Activated CD8-positive, alpha-beta T cell treated with anti-CD3 and anti-CD28 coated beads for 36 hours (primary cell): ENCODE measurements at regions not wholly inside any gene's neighbourhood (a gene's known extent, or its start where the extent isn't known, plus 50 kb on each side); places are given as distances from the start of the nearest gene placed in this dataset.

Experiments
- ATAC-seq: fragments of 200-7000 bp; cut with Tn5 transposase; one replicate; pipeline ENCODE4 v1.10.0; 2021; ENCODE audit warnings: mild to moderate bottlenecking, moderate library complexity
- CTCF ChIA-PET: fragments of 350-600 bp; sonication (Branson Sonifier 250); formaldehyde crosslinking; loops from one replicate; lab custom pipeline; 2021; ENCODE audit warnings: antibody characterized with exemption; lab: Charles Lee
- POLR2A ChIA-PET: fragments of 350-600 bp; sonication (Branson Sonifier 250); formaldehyde crosslinking; loops from one replicate; lab custom pipeline; 2021; ENCODE audit warnings: antibody characterized with exemption; lab: Charles Lee
- DNase-seq: peaks from one replicate; pipeline ENCODE4 v3.0.0-alpha.2; 2020
- H3K27ac Mint-ChIP-seq: one replicate; pipeline ENCODE4 v1.8.0; 2021; ENCODE audit warnings: mild to moderate bottlenecking, mixed read lengths
- H3K27me3 Mint-ChIP-seq: one replicate; pipeline ENCODE4 v1.8.0; 2021; ENCODE audit warnings: mixed read lengths
- H3K36me3 Mint-ChIP-seq: one replicate; pipeline ENCODE4 v1.8.0; 2021; ENCODE audit warnings: low read depth, mixed read lengths
- H3K4me1 Mint-ChIP-seq: one replicate; pipeline ENCODE4 v1.8.0; 2021; ENCODE audit warnings: low read depth, mixed read lengths
- H3K4me3 Mint-ChIP-seq: one replicate; pipeline ENCODE4 v1.8.0; 2021; ENCODE audit warnings: mild to moderate bottlenecking, moderate library complexity, mixed read lengths
- H3K9me3 Mint-ChIP-seq: one replicate; pipeline ENCODE4 v1.8.0; 2021; ENCODE audit warnings: mixed read lengths
- intact Hi-C: fragments of 100-400 bp; cut with micrococcal nuclease; formaldehyde crosslinking; loops from one replicate; pipeline ENCODE4 v1.10.0; 2022
- TF ChIP-seq, protein P1 (sequence below): fragments of 200-600 bp; IDR thresholded peaks from one replicate; pipeline ENCODE4 v1.8.0; 2022; ENCODE audit warnings: antibody characterized with exemption, mild to moderate bottlenecking

DNA sequence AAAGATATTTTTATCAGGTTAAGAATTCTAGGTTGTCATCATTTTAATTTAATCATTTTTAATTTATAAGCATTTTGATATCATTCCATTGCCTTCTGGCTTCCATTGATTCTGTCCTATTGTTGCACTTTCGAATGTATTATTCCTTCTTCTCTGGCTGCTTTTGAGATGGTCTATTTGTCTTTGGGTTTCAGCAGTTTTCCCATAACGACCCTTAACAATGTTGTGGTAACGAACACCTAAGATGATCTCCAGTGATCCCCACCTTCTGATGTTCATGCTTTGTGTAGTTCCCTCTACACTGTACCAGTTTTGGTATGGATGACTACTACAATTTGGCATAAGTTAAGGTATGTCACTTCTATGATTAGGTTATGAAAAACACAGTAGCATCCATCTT, 59.9 kb downstream of the MINAR1 start:
- intact Hi-C loops: no loop called here
- CTCF ChIA-PET: no interaction called here

DNA sequence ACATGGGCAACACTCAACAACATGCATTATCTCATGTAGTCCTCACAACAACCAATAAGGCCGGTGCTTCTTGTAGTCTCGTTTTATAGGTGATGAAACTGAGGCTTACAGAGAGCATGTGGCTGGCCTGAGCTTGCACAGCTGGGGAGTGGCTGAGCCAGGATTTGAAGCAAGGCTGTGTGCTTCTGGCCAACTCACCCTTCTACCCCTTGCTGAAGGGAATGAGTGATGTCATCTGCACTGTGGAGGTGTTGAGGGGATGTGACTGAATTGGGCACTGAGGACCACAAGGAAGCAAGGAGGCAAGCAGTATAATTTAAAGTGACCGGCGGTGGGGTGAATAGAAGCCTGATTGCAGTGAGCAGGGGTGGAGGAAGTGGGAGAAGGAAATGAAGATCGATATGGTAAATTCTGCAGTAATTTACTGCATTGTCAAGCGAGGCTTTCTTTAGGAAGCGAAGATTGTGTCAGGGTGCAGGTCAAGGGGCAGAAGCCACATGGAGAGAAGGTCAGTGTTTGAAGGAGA, 62.3 kb downstream of the MINAR1 start:
- TF ChIP-seq, protein P1, sequence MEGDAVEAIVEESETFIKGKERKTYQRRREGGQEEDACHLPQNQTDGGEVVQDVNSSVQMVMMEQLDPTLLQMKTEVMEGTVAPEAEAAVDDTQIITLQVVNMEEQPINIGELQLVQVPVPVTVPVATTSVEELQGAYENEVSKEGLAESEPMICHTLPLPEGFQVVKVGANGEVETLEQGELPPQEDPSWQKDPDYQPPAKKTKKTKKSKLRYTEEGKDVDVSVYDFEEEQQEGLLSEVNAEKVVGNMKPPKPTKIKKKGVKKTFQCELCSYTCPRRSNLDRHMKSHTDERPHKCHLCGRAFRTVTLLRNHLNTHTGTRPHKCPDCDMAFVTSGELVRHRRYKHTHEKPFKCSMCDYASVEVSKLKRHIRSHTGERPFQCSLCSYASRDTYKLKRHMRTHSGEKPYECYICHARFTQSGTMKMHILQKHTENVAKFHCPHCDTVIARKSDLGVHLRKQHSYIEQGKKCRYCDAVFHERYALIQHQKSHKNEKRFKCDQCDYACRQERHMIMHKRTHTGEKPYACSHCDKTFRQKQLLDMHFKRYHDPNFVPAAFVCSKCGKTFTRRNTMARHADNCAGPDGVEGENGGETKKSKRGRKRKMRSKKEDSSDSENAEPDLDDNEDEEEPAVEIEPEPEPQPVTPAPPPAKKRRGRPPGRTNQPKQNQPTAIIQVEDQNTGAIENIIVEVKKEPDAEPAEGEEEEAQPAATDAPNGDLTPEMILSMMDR: no peak
- H3K9me3 Mint-ChIP-seq: no peaks in the 10 kb centered on the region
- DNase-seq (no peak), ATAC-seq (no peak)
- ChIA-PET POLR2A (no interaction called here), CTCF (no interaction called here)
- intact Hi-C loops: no loop called here
- H3K36me3 Mint-ChIP-seq: no peaks in the 10 kb centered on the region
- peaks cover 11% of the 10 kb centered on the region for H3K27me3 Mint-ChIP-seq
- H3K27ac Mint-ChIP-seq: no peak overlapping the region
- no peaks in the 10 kb centered on the region for H3K4me1 Mint-ChIP-seq
- H3K4me3 Mint-ChIP-seq: no peak overlapping the region

More for the DNA sequence above, 59.9 kb downstream of the MINAR1 start:
- TF ChIP-seq, protein P1: no peak
- Mint-ChIP-seq H3K9me3 (no peaks in the 10 kb centered on the region), H3K27me3 (peaks cover 9% of the 10 kb centered on the region), H3K4me3 (no peak overlapping the region), H3K27ac (no peak overlapping the region), H3K36me3 (no peaks in the 10 kb centered on the region), H3K4me1 (no peaks in the 10 kb centered on the region)
- DNase-seq: no peak
- POLR2A ChIA-PET: no interaction called here
- no peak for ATAC-seq

DNA sequence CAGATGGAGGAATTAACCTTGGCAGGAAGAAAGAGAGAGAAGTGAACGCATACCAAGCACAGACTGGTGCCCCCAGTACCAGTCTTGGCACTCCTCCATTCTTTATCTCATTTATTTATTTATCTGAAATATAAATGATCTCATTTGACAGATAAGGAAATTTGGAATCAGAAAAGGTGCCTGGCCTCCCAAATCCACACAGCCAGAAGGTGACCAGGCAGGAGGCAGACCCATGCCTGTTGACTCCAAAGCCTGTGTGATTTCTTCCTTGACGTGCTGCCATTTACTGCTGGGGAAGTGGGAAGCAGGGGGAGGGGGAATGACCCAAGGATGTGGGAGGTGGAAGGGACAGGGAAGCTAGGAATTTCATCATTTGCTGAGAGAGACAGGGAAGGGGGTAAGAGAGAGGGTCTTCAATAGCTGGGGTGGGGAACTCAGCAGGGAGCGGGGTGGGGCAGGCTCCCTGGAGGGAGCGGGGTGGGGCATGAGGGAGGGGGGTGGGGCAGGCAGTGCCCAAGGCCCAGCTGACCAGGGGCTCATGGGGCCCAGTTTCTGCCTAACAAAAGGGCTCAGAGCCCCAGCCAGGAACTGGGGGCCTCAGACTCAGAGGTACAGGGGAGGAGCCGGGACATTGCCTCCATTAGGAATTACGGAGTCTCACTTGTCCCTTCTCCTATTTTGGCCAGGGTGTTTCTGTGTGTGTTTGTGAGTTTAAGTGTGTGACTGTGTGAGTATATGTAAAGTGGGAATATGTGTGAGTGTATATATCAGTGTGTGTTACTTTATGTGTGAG, 63.0 kb downstream of the MINAR1 start:
- POLR2A ChIA-PET: no interaction called here
- DNase-seq: no peak
- no peak overlapping the region for H3K4me3 Mint-ChIP-seq
- H3K36me3 Mint-ChIP-seq: no peaks in the 10 kb centered on the region
- peaks cover 11% of the 10 kb centered on the region for H3K27me3 Mint-ChIP-seq
- TF ChIP-seq, protein P1: no peak
- H3K4me1 Mint-ChIP-seq: no peaks in the 10 kb centered on the region
- no peaks in the 10 kb centered on the region for H3K9me3 Mint-ChIP-seq
- CTCF ChIA-PET: no interaction called here
- intact Hi-C loops: no loop called here
- ATAC-seq: no peak
- H3K27ac Mint-ChIP-seq: no peak overlapping the region

DNA sequence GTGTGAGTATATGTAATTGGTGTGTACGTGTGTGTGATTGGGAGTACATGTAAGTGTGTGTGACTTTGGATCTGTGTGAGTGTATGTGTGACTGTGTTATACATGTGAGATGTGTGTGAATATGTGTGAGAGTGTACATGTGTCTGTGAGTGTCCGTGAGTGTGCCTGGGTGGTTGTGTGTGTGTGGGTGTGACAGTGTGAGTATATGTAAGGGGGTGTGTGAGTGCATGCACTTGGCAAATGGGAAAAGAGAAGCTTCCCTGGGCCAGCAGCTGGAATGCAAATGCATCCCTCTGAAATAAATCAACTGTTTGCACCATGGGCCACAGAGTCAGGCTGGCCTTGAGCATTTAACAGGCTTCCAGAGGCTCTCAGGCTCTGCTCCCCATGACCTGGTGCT, 63.6 kb downstream of the MINAR1 start:
- DNase-seq (no peak), ATAC-seq (no peak)
- Mint-ChIP-seq H3K9me3 (no peaks in the 10 kb centered on the region), H3K4me1 (no peaks in the 10 kb centered on the region), H3K27ac (no peak overlapping the region), H3K36me3 (no peaks in the 10 kb centered on the region), H3K4me3 (no peak overlapping the region), H3K27me3 (peaks cover 13% of the 10 kb centered on the region)
- POLR2A ChIA-PET: no interaction called here
- CTCF ChIA-PET: no interaction called here
- TF ChIP-seq, protein P1: no peak
- intact Hi-C loops: no loop called here

DNA sequence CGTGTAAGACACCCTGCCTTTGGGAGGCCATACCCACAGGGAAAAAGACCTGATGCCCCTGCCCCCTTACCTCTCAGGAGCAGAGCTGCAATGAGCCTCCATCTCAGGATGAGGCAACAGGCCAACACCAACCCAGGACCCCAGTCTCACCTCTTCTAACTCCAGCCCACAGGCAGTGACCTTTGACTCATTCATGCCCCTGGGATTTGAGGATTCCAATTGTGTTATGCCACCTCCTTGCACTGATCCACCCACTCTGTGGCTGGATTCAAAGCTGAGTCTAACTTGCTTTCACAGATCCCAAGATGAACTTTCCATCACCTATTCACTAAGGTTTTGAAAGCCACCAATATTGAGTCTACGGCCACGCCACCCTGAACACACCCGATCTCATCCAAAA, 64.7 kb downstream of the MINAR1 start:
- intact Hi-C loops: no loop called here
- ChIA-PET POLR2A (no interaction called here), CTCF (no interaction called here)
- Mint-ChIP-seq H3K27me3 (peaks cover 13% of the 10 kb centered on the region), H3K27ac (no peak overlapping the region), H3K9me3 (no peaks in the 10 kb centered on the region), H3K4me3 (no peak overlapping the region), H3K36me3 (no peaks in the 10 kb centered on the region), H3K4me1 (no peaks in the 10 kb centered on the region)
- no peak for ATAC-seq
- DNase-seq: no peak
- TF ChIP-seq, protein P1: no peak
